GM19438 (cell line): ENCODE measurements at regions not wholly inside any gene's neighbourhood (a gene's known extent, or its start where the extent isn't known, plus 50 kb on each side); places are given as distances from the start of the nearest gene placed in this dataset.
A peak's percentile ranks its signal among the peaks of the same experiment; 100 is the strongest.

Source experiments
- ATAC-seq: cut with Tn5 transposase; IDR thresholded peaks from one replicate; pipeline ENCODE4 v1.9.1; 2021; ENCODE audit warnings: low read depth; ENCODE audit not compliant: unreplicated experiment

DNA sequence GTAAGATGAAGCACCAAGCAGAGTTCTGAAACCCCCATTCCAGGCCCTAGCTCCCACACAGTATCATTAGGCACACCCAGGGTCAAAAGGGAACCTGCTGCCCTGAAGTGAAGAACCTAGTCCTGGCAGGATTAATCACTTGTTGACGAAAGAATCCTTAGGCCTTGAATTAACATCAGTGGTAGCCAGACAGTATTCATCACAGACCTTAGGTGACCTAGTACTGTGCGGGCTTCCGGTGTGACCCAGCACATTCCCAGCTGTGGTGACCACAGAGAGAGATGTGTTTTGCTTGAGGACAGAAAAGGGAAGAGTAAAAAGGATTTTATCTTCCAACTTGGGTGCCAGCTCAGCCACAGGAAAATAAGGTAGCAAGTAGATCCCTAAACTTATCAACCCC lies 1071.4 kb upstream of the FAM98A start:
- no peak for ATAC-seq

DNA sequence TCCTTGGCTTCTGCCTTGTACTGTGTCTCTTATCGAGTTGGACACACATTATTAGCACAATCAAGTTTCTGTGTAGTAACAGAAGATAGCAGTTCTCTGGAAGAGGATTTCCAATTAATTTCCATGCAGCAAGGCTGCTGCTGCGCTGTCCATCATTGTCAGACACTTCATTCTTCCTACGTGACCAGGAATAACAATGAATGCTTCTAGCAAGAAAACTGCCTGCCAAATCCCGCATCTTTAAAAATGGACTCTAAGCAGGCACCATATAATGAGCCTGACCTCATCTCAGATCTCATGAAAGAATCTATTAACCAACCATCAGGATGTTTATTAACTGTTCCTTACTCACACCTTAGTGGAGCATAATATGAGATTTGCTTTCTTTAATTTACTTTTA lies 1067.7 kb upstream of the FAM98A start:
- ATAC-seq = no peak

DNA sequence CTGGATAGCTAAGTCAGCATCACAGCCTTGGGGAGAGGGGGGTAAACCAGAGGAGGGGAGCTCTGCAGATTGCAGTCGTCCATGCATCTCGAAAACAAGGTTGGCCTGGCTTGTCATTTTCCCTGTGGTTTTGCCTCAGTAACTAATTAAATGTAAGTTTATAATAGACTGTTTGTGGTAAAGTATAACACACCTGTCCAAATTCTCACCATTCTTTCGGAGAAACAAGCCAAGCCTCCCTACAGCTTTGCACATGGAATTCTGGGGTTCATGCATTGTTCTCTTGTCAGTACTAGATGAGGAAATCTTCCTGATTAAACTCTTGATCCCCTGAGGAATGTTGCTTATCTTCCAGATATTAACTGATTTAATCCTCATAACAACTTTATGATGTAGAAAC lies 1065.2 kb upstream of the FAM98A start:
- no peak for ATAC-seq

DNA sequence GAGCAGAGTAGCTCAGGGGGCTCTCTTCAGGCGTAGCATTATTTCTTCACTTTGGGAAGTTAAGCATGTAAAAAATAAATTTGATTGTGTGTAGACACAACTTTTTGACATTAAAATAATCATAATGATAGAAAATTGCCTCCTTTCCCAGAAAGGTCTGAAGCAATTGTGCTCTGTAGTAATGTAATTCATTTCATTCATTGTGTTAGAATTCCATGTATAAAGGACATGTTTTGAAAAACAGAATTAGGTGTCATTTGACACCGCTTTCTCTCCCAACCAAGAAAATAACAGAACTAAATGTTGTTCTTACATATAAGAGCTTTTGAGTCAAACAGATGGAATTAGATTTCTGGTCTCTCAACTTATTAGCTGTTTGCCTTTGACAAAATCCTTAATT lies 1064.2 kb upstream of the FAM98A start:
- no peak for ATAC-seq

DNA sequence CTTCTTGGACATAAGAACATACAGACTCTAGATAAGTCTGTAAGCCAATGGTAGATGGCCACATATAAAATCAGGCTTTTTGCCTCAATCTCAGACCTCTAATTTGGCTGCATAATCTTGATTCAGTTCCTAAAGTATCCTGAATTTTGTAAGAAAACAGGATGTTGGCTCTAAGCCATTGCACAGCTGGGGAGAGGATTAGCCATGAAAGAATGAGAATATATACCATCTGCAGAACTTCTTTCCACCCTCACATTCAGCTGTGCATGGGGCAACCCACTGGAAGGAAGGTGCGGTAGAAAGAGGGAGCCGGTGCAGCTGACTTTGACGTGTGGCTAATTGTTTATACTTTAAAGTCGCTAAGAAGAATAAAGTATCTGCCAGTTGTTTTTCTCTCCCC lies 1061.6 kb upstream of the FAM98A start:
- no peak for ATAC-seq

DNA sequence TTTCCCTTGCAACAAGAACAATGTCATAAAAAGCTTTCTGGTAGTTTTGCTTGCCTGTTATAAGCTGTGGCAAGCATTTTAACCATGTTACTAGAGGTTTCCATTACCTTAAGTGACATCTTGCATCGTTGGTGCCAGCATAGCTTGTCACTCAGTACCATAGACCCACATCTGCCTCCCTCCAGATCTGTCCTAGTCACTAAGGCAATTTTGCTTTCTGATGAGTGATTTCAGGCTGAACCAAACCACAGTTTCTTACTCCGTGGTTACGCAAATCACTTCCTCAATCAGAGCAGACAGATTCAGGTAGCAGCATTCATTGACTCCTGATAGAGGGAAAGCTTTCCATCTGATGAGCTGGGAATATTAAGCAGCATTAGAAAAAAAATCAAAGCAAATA lies 1057.5 kb upstream of the FAM98A start:
- peak; percentile 98 for ATAC-seq

DNA sequence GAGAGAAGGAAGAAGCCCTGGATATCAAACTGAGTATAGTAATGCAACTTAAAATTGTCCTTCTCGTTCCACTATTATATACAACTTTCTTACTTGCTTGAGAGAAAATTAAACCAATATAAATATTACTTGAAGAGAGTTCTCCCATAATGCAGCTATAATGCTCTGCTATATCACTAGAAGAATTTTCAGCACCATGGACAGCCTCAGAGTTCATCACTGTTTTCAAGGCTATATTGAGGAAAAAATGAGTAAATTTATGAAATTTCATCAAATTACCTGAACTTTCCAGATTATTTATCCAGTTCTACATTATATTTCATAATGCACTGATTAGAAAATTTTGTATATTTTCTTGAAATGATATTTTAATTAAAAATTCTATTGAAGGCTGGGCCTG lies 1053.5 kb upstream of the FAM98A start:
- no peak for ATAC-seq

DNA sequence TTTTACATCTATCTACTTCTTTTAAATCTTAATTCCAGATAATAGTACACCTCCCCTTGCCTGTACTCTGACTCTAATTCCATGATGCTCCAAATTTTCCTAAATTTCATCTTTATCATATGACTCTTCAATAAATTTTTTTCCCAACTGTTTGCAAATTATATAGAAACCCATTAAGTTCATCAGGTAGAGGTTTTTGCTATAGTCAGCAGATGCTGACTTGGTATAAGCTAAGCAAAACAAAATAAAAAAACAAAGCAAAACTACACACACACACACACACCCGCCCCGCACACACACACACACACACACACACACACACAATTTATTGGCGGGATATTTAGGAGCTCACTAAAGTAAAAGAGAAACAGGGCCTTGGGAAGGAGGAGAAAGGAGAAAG lies 1047.8 kb upstream of the FAM98A start:
- ATAC-seq = no peak

DNA sequence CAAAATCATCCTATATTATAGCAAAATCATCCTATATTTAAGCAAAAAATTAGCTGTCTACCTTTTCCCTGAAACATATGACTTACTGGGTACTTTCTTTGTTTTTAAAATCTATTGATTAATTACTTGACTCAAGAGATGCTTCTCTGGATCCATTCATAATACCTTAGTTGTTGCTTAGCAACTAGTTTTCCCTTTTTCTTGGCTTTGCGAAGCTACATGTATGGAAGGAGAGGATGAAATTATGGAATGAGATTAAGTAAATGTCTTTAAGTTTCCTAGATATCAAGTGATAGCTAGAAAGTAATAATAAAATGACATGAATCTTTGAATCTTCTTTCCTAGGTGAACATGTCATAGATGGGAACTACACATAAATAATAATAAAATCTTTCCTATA lies 1033.2 kb upstream of the FAM98A start:
- no peak for ATAC-seq

DNA sequence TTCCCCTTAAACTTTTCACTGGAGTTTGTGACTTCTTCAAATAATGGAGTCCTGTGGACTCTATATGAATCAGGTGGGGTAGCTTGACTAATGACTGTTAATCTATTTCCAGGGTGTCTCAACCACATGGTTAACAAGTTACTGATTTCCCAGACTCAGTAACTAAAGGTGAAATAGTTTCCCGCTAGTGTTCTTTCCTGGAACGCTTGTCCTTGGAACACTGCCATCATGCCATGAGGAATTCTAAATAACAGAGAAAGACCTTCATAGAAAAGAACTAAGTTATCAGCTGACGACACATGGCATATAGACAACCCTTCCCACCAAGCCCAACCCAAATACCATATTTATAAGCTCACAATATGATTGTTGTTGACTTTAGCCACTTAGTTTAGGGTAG lies 1027.9 kb upstream of the FAM98A start:
- ATAC-seq = no peak

DNA sequence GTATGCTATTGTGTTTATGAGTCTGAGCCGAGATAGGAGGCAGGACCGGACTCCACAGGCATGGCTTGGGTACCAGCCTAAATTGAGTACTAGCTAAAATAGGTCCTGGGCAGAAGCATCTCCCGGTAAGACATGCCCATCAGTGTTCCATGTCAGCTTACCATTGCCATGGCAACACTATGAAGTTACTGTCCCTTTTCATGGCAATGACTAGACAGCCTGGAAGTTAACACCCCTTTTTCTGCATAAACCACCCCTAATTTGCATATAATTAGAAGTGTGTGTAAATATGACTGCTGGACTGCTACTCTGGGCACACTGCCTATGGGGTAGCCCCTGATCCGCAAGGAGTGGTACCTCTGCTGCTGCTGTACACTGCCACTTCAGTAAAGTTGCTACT lies 1005.1 kb upstream of the FAM98A start:
- ATAC-seq = no peak

DNA sequence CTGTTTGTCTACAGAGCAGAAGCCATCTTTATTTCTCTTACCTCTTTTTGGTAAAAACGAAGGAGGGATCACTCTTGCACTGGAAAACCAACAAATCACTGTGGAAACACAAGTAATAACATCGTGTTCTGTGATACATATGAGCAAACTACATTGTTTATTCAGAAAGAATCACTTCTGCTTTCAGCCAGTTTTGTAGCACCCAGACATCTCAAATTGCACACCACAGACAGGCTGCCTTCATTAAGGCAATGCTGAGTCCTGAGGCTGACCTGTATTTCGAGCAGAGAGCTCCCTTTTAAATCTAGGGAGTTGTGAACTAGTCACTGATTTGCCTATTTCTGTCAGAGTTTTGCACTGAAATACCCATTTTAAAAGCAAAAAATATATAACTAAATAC lies 1003.2 kb upstream of the FAM98A start:
- ATAC-seq = peak; percentile 82

DNA sequence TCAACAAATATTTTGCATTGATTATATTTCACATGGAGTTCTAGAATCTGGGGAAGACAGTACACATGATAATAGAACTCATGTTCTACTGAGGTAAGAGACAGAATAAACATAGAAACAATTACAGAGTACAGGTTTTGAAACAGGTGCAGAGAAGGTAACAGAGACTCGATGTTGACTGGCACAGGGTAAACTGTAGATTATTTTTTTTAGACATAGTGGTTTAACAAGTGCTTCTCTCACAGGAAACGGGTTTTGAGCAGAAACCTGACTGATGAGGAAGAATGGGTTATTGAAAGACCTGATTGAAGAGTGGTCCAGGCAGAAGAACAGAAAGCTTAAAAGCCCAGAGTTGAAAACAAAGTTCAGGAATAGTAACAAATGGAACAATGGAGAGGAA lies 1002.5 kb upstream of the FAM98A start:
- peak; percentile 63 for ATAC-seq

DNA sequence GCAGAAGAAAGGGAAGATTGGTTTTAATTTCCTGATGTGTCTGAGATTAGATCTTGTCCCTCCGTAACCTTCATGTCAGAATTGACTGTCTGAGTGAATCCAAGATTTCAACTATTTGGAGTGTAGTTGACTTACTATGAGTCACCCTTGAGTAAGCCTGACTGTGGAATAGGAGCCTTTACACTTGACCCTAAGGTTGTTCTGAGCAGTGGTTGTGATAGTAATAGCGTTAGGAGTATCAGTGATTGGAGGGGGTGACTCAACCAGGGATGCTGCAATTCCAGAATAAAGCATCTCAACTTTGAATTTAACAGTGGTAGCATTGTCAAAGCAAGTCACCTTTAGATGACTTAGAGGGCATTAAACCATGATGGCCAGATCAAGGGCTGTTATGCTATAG lies 979.5 kb upstream of the FAM98A start:
- no peak for ATAC-seq

DNA sequence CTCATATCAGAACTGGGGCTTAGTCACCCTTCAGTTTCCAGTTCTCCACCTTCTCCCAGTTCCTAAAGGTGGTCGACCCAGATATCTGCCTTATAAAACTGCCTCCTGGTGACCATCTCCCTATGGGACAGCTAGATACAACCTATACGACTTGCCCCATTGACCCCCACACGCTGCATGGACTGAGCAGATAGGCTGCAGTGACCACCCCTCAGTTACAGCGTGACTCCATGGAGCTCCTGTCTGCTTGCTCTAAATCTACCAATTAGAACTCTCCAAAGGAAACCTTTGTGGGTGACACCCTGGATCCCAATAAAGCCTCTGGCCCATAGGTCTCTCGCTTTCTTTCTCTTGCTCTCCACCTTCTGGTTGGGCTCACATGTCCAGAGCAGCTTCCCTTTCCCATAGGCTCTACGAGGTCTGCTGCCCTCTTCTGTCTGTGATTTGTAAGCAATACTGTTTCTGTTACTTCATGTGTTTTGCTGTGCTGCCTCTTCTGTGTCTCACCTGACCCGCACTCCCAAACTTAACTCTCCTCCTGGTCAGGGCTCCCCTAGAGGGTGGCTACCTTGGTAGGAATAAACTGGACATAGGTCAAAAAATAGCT lies 971.3 kb upstream of the FAM98A start:
- ATAC-seq = peak; percentile 85

DNA sequence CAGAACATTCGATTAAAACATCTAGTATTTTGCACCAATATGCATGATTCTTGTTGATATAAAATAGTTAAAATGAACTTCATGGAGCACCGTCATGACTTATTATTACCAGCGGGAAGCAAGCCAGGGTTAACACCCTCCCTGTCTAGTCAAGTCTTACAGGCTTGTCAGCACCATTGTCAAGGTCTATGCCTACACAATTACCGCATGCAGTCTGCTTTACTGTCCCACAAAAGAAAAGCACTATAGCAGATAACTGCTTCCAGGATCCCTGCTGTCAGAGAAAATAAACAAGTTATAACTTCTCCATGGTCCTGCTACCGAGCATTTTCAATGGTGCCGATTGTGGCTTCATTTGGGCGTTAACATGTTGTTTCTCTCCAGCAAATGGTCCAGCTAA lies 968.0 kb upstream of the FAM98A start:
- no peak for ATAC-seq

DNA sequence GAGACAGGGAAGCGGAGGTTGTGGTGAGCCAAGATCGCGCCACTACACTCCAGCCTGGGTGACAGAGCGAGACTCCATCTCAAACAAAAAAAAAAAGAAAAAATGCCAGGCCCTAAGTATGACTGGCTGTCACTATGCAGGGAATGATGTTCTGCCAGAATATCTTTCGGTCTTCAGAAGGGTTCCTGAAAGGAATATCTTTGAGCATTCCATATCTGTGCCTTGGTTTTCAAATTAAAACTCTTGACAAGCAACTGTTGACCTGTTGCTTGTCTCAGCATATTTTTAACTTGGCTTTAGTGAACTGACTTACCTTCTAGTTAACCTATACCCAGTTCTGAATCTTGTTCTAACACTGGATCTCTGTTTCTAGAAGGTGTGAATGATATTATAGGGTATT lies 953.2 kb upstream of the FAM98A start:
- ATAC-seq = no peak

DNA sequence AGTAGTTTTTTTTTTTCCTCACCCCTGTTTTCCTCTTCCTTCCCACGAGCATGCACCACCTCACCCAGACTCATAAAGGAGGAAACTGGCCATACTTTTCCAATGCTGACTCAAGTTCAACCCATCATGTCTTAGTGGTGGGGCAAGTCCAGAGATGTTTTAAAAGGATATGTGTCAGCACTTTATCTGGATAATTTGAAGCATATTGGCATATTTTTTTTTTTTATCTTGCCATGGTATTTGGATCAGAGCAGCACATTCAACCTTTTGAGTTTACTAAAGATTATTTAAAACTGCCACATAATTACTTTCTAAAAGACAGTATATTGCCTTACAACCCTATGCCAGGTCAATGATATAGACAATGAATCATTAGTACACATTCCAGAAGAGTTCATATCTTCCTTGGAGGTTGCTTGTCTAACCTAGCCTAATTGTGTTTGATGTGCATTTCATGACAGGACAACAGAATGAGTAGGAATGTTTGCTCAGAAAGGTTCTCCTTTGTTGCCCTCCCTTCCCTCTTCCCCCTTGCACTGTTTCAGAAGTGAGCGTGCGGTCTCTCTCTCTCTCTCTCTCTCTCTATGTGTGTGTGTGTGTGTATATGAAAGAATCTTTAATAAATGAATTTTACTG lies 950.7 kb upstream of the FAM98A start:
- no peak for ATAC-seq

DNA sequence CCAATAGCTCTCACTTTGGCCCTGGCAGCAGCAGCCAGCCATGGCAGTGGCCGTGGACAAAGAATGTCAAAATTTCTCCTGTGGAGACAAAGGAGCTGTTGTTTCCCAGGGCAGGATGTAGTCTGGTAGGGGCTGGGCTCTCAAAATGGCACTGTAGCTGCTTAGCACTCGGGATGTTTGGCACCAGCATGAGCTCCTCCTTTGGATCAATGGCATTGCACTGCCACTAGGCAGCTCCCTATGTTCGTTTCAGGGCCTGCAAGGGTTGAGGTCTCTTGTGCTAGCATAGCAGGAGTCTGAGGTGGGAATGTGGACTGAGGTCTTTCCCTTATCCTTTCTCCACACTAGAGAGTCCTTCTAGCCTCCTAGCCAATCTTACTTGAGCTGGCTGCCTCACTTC lies 948.8 kb upstream of the FAM98A start:
- no peak for ATAC-seq

DNA sequence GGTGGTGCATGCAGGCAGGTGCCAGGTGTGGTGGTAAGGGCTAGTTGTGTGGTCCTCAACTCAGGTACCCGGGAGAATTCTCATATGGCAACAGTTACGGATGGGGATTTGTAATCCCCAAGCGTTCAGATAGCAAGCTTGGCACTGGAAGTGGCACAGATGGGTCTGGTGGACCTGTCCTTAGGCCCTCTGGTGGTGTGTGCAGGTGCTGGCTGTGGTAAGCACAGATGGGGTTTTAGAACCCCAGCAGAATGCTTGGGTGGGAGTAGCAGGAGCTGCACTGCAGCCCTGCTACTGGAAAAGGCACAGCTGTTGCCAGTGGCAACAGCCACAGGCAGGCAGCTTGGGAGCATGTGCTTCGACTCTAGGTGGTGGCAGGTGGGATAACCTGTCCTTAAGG lies 948.2 kb upstream of the FAM98A start:
- ATAC-seq = no peak

DNA sequence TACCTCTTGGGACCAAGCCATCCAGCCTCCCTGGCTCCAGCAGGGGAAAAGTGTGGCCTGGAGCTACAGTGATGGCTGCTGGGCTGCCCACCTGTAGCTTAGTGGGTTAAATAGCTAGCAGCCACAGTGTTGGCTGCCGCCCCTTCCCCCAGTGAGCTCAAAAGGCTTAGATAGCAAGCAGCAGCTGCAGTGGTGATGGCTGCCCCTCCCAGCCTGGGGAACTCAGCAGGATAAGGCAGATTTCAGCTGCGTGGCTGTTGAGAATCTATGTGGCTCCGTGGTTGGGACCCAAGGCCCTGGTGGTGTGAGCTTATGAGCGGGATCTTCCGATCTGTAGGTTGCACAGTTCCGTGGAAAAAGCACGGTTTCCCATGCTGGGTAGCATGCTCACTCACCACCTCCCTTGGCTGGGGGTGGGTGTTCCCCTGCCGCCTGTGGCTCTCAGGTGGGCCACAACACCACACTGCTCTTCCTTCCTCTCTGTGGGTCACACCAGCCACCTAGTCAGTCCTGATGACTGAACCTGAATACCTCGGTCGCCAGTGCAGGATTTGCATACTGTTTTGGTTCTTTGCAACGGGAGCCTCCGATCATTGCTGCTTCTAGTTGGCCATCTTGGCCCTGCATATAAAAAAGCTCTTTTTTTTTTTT lies 946.5 kb upstream of the FAM98A start:
- ATAC-seq = no peak

DNA sequence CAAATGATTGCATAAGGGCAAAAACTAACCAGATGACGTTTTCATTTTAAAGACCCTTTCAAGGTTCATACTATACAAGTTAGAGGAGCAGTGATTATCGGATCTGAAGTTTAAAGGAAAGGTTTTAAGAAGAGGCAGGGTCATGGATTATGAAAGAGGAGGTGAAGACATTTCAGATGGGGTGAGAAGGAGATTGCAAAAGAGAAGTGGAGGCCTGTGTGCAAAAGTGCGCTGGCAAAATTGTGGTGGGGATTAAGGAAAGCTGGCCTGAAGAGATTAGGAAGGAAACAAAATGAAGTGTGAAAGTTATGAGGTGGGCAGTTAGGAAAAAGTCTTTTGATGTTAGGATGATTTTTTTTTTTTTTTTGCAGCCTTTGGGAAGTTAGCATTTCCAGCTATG lies 935.7 kb upstream of the FAM98A start:
- no peak for ATAC-seq
